Loucy (cell line): ENCODE measurements at regions not wholly inside any gene's neighbourhood (a gene's known extent, or its start where the extent isn't known, plus 50 kb on each side); places are given as distances from the start of the nearest gene placed in this dataset.

Experiments used
- EZH2phosphoT487 ChIP-seq: fragments of 200-600 bp; IDR thresholded peaks from 2 replicates; pipeline ENCODE4 v1.6.1; 2018; ENCODE audit warnings: antibody characterized with exemption, mild to moderate bottlenecking, moderate library complexity, borderline replicate concordance
- TF ChIP-seq, protein P1 (sequence below): fragments of 200-600 bp; sonication (generic); conservative IDR thresholded peaks from 2 replicates; pipeline ENCODE4 v1.5.1; 2014; ENCODE audit warnings: mild to moderate bottlenecking, antibody characterized with exemption, low read length

GRCh38 chr3:176526942-176527341, 670.3 kb downstream of the TBL1XR1 start:
- TF ChIP-seq, protein P1, sequence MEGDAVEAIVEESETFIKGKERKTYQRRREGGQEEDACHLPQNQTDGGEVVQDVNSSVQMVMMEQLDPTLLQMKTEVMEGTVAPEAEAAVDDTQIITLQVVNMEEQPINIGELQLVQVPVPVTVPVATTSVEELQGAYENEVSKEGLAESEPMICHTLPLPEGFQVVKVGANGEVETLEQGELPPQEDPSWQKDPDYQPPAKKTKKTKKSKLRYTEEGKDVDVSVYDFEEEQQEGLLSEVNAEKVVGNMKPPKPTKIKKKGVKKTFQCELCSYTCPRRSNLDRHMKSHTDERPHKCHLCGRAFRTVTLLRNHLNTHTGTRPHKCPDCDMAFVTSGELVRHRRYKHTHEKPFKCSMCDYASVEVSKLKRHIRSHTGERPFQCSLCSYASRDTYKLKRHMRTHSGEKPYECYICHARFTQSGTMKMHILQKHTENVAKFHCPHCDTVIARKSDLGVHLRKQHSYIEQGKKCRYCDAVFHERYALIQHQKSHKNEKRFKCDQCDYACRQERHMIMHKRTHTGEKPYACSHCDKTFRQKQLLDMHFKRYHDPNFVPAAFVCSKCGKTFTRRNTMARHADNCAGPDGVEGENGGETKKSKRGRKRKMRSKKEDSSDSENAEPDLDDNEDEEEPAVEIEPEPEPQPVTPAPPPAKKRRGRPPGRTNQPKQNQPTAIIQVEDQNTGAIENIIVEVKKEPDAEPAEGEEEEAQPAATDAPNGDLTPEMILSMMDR: no peak
- TF ChIP-seq EZH2phosphoT487: no peak
